Right lobe of liver (tissue), 4 donors: ENCODE measurements at regions not wholly inside any gene's neighbourhood (a gene's known extent, or its start where the extent isn't known, plus 50 kb on each side); places are given as distances from the start of the nearest gene placed in this dataset.

Source experiments
- POLR2A ChIP-seq: fragments of 450-650 bp; IDR thresholded peaks from one replicate; pipeline ENCODE4 v1.6.1; 2017; ENCODE audit warnings: antibody characterized with exemption, mild to moderate bottlenecking
- TF ChIP-seq, protein P1 (sequence below), 4 donors: fragments of 200-600 bp in 3 of 4; fragments of 450-650 bp in 1 of 4; IDR thresholded peaks; one replicate each; pipeline versions ENCODE4 v1.5.1 to v1.8.0; 2016 to 2022; ENCODE audit warnings: antibody characterized with exemption in 4 of 4, mild to moderate bottlenecking in 2 of 4
- donor health status: DM: no; HTN: no; CAD: no.
- donor health status: DM: no; HTN: no; CAD: no.
- donor health status: DM: no; HTN: yes; CAD: no.

DNA sequence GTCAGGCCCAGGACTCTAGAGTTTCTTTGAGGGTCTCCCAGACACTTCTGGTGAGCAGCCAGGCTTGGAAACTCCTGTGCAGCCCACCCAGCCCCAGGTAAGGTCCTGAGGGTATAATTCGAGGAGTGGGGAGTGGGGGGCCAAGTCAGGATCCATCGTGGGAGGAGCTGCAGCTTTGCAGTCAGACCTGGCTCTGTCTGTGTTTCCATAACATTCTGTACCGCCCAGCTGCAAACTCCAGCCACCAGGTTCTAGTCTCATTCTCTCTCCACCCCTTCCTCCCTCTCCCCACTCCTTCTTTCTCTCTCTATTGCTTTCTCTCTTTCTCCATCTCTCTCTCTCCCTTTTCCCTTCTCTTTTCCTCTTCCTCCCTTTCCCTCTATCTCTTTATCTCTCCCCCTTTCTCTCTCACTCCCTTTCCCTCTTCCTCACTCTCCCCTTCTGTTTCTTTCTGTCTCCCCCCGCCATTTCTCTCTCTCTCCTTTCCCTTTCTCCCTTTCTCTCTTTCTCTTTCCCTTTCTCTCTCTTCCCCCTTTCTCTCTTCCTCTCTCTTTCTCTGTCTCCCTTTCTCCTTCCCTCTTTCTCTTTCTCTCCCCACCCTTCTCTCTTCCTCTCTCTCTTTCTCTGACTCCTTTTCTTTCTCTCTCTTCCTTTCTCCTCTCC is 127.2 kb downstream of the MN1 start:
- TF ChIP-seq, protein P1, sequence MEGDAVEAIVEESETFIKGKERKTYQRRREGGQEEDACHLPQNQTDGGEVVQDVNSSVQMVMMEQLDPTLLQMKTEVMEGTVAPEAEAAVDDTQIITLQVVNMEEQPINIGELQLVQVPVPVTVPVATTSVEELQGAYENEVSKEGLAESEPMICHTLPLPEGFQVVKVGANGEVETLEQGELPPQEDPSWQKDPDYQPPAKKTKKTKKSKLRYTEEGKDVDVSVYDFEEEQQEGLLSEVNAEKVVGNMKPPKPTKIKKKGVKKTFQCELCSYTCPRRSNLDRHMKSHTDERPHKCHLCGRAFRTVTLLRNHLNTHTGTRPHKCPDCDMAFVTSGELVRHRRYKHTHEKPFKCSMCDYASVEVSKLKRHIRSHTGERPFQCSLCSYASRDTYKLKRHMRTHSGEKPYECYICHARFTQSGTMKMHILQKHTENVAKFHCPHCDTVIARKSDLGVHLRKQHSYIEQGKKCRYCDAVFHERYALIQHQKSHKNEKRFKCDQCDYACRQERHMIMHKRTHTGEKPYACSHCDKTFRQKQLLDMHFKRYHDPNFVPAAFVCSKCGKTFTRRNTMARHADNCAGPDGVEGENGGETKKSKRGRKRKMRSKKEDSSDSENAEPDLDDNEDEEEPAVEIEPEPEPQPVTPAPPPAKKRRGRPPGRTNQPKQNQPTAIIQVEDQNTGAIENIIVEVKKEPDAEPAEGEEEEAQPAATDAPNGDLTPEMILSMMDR (IDR thresholded peaks at IDR 0.05), result no peak
- no peak for TF ChIP-seq POLR2A
